ENCODE measurements at regions not wholly inside any gene's neighbourhood (a gene's known extent, or its start where the extent isn't known, plus 50 kb on each side); places are given as distances from the start of the nearest gene placed in this dataset.
"Not testable (repeated sequence)": the region's sequence is repeated elsewhere in the genome, so short reads cannot be mapped to it uniquely, and the experiment has no call there.

- DNase-seq (ENCODE audit: low read depth, low spot score), result no peak
Observed at GRCh38 chr17:26731005-26731921, 562.7 kb upstream of the WSB1 start.

DNA sequence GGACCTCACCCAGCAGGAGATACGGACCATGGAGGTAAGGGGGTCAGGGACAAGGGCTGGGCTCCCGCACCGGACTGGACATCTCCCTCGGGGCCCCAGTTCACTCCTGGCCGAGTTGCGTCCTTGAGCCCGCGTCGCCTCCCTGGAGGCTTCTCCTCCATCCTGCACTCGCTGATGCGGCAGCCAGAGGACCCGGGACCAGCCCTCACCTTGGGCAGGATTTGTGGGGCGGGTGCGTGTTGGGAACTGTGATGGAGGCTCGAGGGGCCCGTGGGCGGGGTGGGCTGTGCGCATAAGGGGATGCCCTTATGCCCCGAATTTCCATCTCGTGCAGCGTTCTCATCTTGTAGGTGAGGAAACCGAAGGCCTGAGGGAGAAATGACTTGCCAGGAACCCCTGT is 562.0 kb upstream of the WSB1 start:
- not testable (repeated sequence) for DNase-seq (ENCODE audit: low read depth, low spot score)

DNA sequence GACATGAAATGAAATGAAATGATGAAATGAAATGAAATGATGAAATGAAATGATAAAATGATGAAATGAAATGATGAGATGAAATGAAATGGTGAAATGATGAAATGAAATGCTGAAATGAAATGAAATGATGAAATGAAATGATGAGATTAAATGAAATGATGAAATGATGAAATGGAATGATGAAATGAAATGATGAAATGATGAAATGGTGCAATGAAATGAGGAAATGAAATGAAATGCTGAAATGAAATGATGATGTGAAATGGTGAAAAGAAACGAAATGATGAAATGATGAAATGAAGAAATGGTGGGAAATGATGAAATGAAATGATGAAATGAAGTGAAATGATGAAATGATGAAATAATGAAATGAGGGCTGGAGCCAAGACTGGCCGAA is 559.1 kb upstream of the WSB1 start:
- not testable (repeated sequence) for DNase-seq (ENCODE audit: low read depth, low spot score)

GRCh38 chr17:26735977-26736376 is 557.9 kb upstream of the WSB1 start:
- DNase-seq (ENCODE audit: low read depth, low spot score), result not testable (repeated sequence)

GRCh38 chr17:26765860-26766709 is 527.8 kb upstream of the WSB1 start:
- no peak for DNase-seq (ENCODE audit: low read depth, low spot score)

GRCh38 chr17:26766743-26767142 is 527.2 kb upstream of the WSB1 start:
- no peak for DNase-seq (ENCODE audit: low read depth, low spot score)

- no peak for DNase-seq (ENCODE audit: low read depth, low spot score)
Observed at GRCh38 chr17:26773189-26774188, 520.4 kb upstream of the WSB1 start.

- DNase-seq (ENCODE audit: low read depth, low spot score), result no peak
Observed at GRCh38 chr17:26774291-26775218, 519.4 kb upstream of the WSB1 start.

GRCh38 chr17:26775219-26775822 is 518.6 kb upstream of the WSB1 start:
- no peak for DNase-seq (ENCODE audit: low read depth, low spot score)

- not testable (repeated sequence) for DNase-seq (ENCODE audit: low read depth, low spot score)
Observed at GRCh38 chr17:26780187-26780814, 513.6 kb upstream of the WSB1 start.

DNA sequence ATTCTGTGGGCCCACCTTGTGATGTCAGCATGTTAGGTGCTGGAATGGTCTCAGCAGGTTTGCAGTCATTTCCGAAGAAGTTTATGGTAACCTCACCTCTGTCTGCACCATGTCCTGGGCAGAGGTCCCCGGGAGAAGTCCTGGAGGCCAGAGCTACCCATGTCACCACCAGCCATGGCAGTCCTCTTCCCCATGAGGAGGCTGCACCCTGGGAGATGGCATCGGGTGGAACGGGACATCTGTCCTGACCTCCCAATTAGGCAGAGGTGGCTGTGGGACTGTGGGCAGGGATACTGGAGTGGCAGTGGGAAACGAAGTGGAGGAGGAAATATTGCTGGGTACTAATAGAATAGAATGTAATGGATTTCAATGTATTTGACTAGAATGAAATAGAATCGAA is 511.8 kb upstream of the WSB1 start:
- no peak for DNase-seq (ENCODE audit: low read depth, low spot score)

DNA sequence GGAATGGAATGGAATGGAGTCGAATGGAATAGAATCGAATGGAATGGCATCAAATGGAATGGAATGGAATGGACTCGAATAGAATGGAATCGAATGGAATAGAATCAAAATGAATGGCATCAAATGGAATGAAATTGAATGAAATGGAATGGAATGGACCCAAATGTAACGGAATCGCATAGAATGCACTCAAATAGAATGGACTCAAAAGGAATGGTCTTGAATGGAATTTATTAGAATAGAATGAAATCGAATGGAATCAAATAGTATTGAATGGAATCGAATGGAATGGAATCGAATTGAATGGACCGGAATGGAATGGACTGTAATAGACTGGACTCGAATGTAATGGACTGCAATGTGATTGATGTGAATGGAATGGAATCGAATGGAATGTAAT is 501.4 kb upstream of the WSB1 start:
- peak; percentile 2 for DNase-seq (ENCODE audit: low read depth, low spot score)

DNA sequence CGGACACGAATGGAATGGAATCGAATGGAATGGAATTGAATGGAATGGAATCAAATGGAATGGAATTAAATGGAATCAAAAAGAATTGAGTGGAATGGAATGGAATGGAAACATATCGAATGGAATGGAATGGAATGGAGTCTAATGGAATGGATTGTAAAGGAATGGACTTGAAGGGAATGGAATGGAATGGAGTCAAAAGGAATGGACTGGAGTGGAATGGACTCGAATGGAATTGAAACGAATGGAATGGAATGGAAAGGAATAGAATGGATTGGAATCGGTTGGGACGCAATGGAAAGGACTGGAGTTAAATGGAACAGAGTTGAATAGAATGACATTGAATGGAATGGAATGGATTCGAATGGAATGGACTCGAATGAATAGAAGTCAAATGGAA is 486.9 kb upstream of the WSB1 start:
- DNase-seq (ENCODE audit: low read depth, low spot score), result no peak

GRCh38 chr17:26809033-26809432 is 484.9 kb upstream of the WSB1 start:
- DNase-seq (ENCODE audit: low read depth, low spot score), result peak; percentile 23

DNA sequence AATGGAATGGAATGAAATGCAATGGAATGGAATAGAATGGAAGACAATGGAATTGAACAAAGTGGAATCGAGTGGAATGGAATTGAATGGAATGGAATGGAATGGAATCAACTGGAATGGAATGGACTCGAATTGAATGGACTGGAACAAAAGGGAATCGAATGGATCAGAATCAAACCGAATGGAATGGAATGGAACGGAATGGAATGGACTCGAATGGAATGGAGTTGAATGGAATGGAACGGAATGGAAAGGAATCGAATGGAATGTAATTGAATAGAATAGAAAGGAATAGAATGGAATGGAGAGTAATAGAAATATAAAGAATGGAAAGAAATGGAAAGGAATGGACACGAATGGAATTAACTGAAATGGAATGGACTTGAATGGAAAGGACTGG is 475.2 kb upstream of the WSB1 start:
- no peak for DNase-seq (ENCODE audit: low read depth, low spot score)

All from iPS DF 19.7 (cell line).